H1 (cell line): ENCODE measurements at regions not wholly inside any gene's neighbourhood (a gene's known extent, or its start where the extent isn't known, plus 50 kb on each side); places are given as distances from the start of the nearest gene placed in this dataset.

Experiments
- CTCF ChIA-PET: fragments of 300-600 bp; sonication (Branson Sonifier 250); formaldehyde crosslinking; loops from one replicate; lab custom pipeline; 2021; ENCODE audit not compliant: partially characterized antibody; lab: Charles Lee
- POLR2A ChIA-PET: fragments of 300-600 bp; sonication (Branson Sonifier 250); formaldehyde crosslinking; loops from one replicate; lab custom pipeline; 2021; ENCODE audit warnings: inconsistent platforms; ENCODE audit not compliant: partially characterized antibody; lab: Charles Lee
- DNase-seq, 2 experiments: peaks; one replicate each; pipeline versions ENCODE4 v3.0.0 to v3.0.0-alpha.2; 2010 to 2022; ENCODE audit warnings: low spot score in 2 of 2, low read depth in 1 of 2, mixed read lengths in 1 of 2
- FAIRE-seq: peaks from 2 replicates; lab custom pipeline; 2011; peaks lifted over from hg19 to GRCh38; lab: Jason Lieb, UNC
- H2AFZ ChIP-seq: 2 replicates; pipeline ENCODE4 v1.8.1; 2012; ENCODE audit warnings: low read length, inconsistent platforms
- H2AK5ac ChIP-seq: 2 replicates; pipeline ENCODE4 v1.6.1; 2013; ENCODE audit warnings: low read depth, low read length
- H2BK120ac ChIP-seq: replicated peaks from 2 replicates; pipeline ENCODE3; 2013; ENCODE audit warnings: low read depth, low read length, inconsistent platforms
- H2BK12ac ChIP-seq: 2 replicates; pipeline ENCODE4 v1.6.1; 2013; ENCODE audit warnings: low read depth, low read length
- H2BK15ac ChIP-seq: 2 replicates; pipeline ENCODE4 v1.6.1; 2013; ENCODE audit warnings: low read length
- H2BK20ac ChIP-seq: 2 replicates; pipeline ENCODE4 v1.6.1; 2013; ENCODE audit warnings: low read length
- H2BK5ac ChIP-seq: 2 replicates; pipeline ENCODE4 v1.6.1; 2013; ENCODE audit warnings: low read depth, low read length
- H3K14ac ChIP-seq: 2 replicates; pipeline ENCODE4 v1.6.1; 2013; ENCODE audit warnings: inconsistent platforms; ENCODE audit not compliant: insufficient read length
- H3K18ac ChIP-seq: 2 replicates; pipeline ENCODE4 v1.6.1; 2013; ENCODE audit warnings: low read length; ENCODE audit errors: extremely low read depth
- H3K23ac ChIP-seq: 2 replicates; pipeline ENCODE4 v1.6.1; 2013; ENCODE audit warnings: inconsistent platforms; ENCODE audit not compliant: insufficient read length
- H3K23me2 ChIP-seq: 2 replicates; pipeline ENCODE4 v1.6.1; 2013; ENCODE audit warnings: low read depth, low read length
- H3K27ac ChIP-seq: 2 replicates; pipeline ENCODE4 v1.6.1; 2011; ENCODE audit warnings: low read depth, low read length, inconsistent platforms
- H3K27me3 ChIP-seq, 4 experiments: replicated peaks in 1 of 4; 1 replicate in 1 of 4; 2 replicates in 3 of 4; pipeline versions ENCODE4 v1.6.1 to v1.8.1; 2011 to 2013; ENCODE audit warnings: low read length in 3 of 4, mild to moderate bottlenecking in 3 of 4, inconsistent platforms in 2 of 4, mixed read lengths in 2 of 4, moderate library complexity in 1 of 4; ENCODE audit not compliant: control insufficient read depth in 3 of 4, insufficient read depth in 3 of 4; ENCODE audit errors: extremely low read depth in 1 of 4
- H3K36me3 ChIP-seq, 4 experiments: 2 replicates each; pipeline versions ENCODE4 v1.6.1 to v1.8.1; 2011 to 2013; ENCODE audit warnings: mild to moderate bottlenecking in 4 of 4, low read length in 3 of 4, moderate library complexity in 2 of 4, control low read depth in 1 of 4, inconsistent platforms in 1 of 4; ENCODE audit not compliant: insufficient read depth in 4 of 4, control insufficient read depth in 2 of 4
- H3K4ac ChIP-seq: replicated peaks from 2 replicates; pipeline ENCODE3; 2013; ENCODE audit warnings: low read length, low read depth, mixed read lengths, inconsistent platforms; ENCODE audit not compliant: insufficient read length
- H3K4me1 ChIP-seq, 4 experiments: replicated peaks in 1 of 4; 1 replicate in 1 of 4; 2 replicates in 3 of 4; pipeline versions ENCODE4 v1.6.1 to v1.8.1; 2011 to 2013; ENCODE audit warnings: low read length in 3 of 4, inconsistent platforms in 2 of 4, mixed read lengths in 1 of 4; ENCODE audit not compliant: insufficient read depth in 4 of 4, control insufficient read depth in 3 of 4
- H3K4me2 ChIP-seq, 2 experiments: 2 replicates each; pipeline versions ENCODE4 v1.6.1 to v1.8.1; 2011 to 2013; ENCODE audit warnings: low read depth in 2 of 2, low read length in 2 of 2, control low read depth in 1 of 2, inconsistent platforms in 1 of 2, mild to moderate bottlenecking in 1 of 2; ENCODE audit not compliant: insufficient read depth in 1 of 2
- H3K4me3 ChIP-seq, 4 experiments: fragments of 200-600, 300-600 bp in 1 of 4; sonication (generic), shearing (Covaris generic), sonication (Bioruptor Twin) in 1 of 4; 2 replicates each; pipeline versions ENCODE4 v1.5.1 to v1.8.1; 2011 to 2016; ENCODE audit warnings: low read length in 4 of 4, low read depth in 3 of 4, control low read depth in 2 of 4, inconsistent platforms in 2 of 4, mild to moderate bottlenecking in 2 of 4, mixed read lengths in 1 of 4, moderate library complexity in 1 of 4; ENCODE audit not compliant: insufficient read depth in 2 of 4; ENCODE audit errors: extremely low read depth in 1 of 4
- H3K56ac ChIP-seq: replicated peaks from 2 replicates; pipeline ENCODE3; 2013; ENCODE audit warnings: low read depth, mild to moderate bottlenecking, mixed read lengths, low read length, inconsistent platforms; ENCODE audit not compliant: insufficient read length
- H3K79me1 ChIP-seq: 2 replicates; pipeline ENCODE4 v1.6.1; 2013; ENCODE audit warnings: low read depth, low read length, control low read depth
- H3K79me2 ChIP-seq, 2 experiments: 2 replicates each; pipeline versions ENCODE4 v1.6.1 to v1.8.1; 2012 to 2013; ENCODE audit warnings: low read length in 2 of 2, mild to moderate bottlenecking in 2 of 2, inconsistent platforms in 1 of 2; ENCODE audit not compliant: insufficient read depth in 2 of 2, control insufficient read depth in 1 of 2
- H3K9ac ChIP-seq, 4 experiments: replicated peaks in 1 of 4; 1 replicate in 1 of 4; 2 replicates in 3 of 4; pipeline versions ENCODE4 v1.6.1 to v1.8.1; 2011 to 2013; ENCODE audit warnings: low read depth in 3 of 4, low read length in 3 of 4, control low read depth in 2 of 4, mild to moderate bottlenecking in 2 of 4, moderate library complexity in 2 of 4, inconsistent platforms in 1 of 4; ENCODE audit errors: extremely low read depth in 1 of 4
- H3K9me3 ChIP-seq, 2 experiments: 2 replicates each; pipeline versions ENCODE4 v1.6.1 to v1.8.1; 2012 to 2013; ENCODE audit warnings: mild to moderate bottlenecking in 2 of 2, moderate library complexity in 2 of 2, control low read depth in 1 of 2, inconsistent platforms in 1 of 2, low read depth in 1 of 2, low read length in 1 of 2, mixed read lengths in 1 of 2; ENCODE audit not compliant: insufficient read depth in 2 of 2
- H4K20me1 ChIP-seq, 2 experiments: replicated peaks in 1 of 2; 2 replicates each; pipeline versions ENCODE3 to v1.8.1; 2011 to 2013; ENCODE audit warnings: inconsistent platforms in 2 of 2, low read length in 2 of 2, mild to moderate bottlenecking in 1 of 2; ENCODE audit not compliant: insufficient read depth in 2 of 2, control insufficient read depth in 1 of 2
- H4K5ac ChIP-seq: 2 replicates; pipeline ENCODE4 v1.6.1; 2013; ENCODE audit warnings: low read length, low read depth, mixed read lengths, inconsistent platforms; ENCODE audit not compliant: insufficient read length
- H4K8ac ChIP-seq: 2 replicates; pipeline ENCODE4 v1.8.0; 2013; ENCODE audit warnings: mild to moderate bottlenecking, moderate library complexity, low read length, inconsistent platforms; ENCODE audit not compliant: insufficient read depth; ENCODE audit errors: extremely low read depth
- H4K91ac ChIP-seq: replicated peaks from 2 replicates; pipeline ENCODE3; 2013; ENCODE audit warnings: low read length, mixed read lengths, inconsistent platforms; ENCODE audit not compliant: insufficient read length
- SAP30 ChIP-seq: fragments of 300-600 bp; sonication (generic); IDR thresholded peaks from 2 replicates; pipeline ENCODE4 v1.7.1; 2012; ENCODE audit warnings: low read length, moderate library complexity, mild to moderate bottlenecking, inconsistent platforms; ENCODE audit not compliant: insufficient read depth, insufficient replicate concordance
- WGBS, 2 experiments: shearing (Covaris generic) in 1 of 2; methylation state at CpG; one replicate each; pipeline versions ENCODE4 v1.1.6 to v1.1.7; 2013 to 2015; ENCODE audit warnings: low lambda C conversion rate in 2 of 2, mixed read lengths in 2 of 2, inconsistent platforms in 1 of 2, low coverage in 1 of 2, missing lambda C conversion rate in 1 of 2; ENCODE audit not compliant: insufficient replicate concordance in 2 of 2, insufficient coverage in 1 of 2, insufficient read length in 1 of 2; ENCODE audit errors: extremely low coverage in 1 of 2, missing lambda C conversion rate in 1 of 2; 5-methylcytosine and 5-hydroxymethylcytosine counted together

- Histone ChIP-seq H3K9me3 (no peaks in the 10 kb centered on the region), H3K18ac (no peak overlapping the region), H3K9ac (no peak overlapping the region), H4K8ac (no peak overlapping the region), H2BK5ac (no peak overlapping the region), H3K23ac (no peak overlapping the region), H2AK5ac (no peak overlapping the region), H3K14ac (no peak overlapping the region), H3K4me2 (no peak overlapping the region), H3K4ac (no peak overlapping the region), H2BK12ac (no peak overlapping the region), H4K91ac (no peak overlapping the region), H3K36me3 (no peaks in the 10 kb centered on the region), H2AFZ (no peak overlapping the region), H3K27ac (no peak overlapping the region), H3K56ac (no peak overlapping the region), H4K20me1 (no peaks in the 10 kb centered on the region), H3K27me3 (no peaks in the 10 kb centered on the region), H3K79me1 (no peaks in the 10 kb centered on the region), H3K79me2 (no peaks in the 10 kb centered on the region), H3K23me2 (no peaks in the 10 kb centered on the region; the same call in 1 of the 2 replicates), H2BK20ac (no peak overlapping the region), H4K5ac (no peak overlapping the region), H2BK15ac (no peak overlapping the region), H3K4me3 (no peak overlapping the region), H3K4me1 (no peaks in the 10 kb centered on the region), H2BK120ac (no peak overlapping the region)
- ChIA-PET POLR2A (no interaction called here), CTCF (interaction anchor here (0.6 to 1.4 kb wide), 2 partner anchors 23 to 24 kb away, joined by 3 to 4 read pairs; no protein-coding TSS in a partner anchor)
- TF ChIP-seq SAP30 = no peak
- WGBS, 2 experiments = 77% methylated on average over 6 of the region's 6 CpGs; no CpG with 5 or more reads in 1 of the 2 experiments
- FAIRE-seq (no peak), DNase-seq (no peak)
Observed at GRCh38 chr5:53237876-53238275, 128.3 kb upstream of the MOCS2 start.
